IMR-90 (cell line): ENCODE measurements at regions not wholly inside any gene's neighbourhood (a gene's known extent, or its start where the extent isn't known, plus 50 kb on each side); places are given as distances from the start of the nearest gene placed in this dataset.

Experiments
- ATAC-seq: fragments of 200-7000 bp; cut with Tn5 transposase; 2 replicates; pipeline ENCODE4 v1.9.1; 2020; ENCODE audit warnings: low read depth, mild to moderate bottlenecking, moderate library complexity
- BruUV-seq: library from RNA; stranded (reverse); fragments of 400-500 nt; replicated peaks from 2 replicates; lab custom pipeline; 2021; lab: Mats Ljungman, UMichigan
- CTCF ChIA-PET: fragments of 300-600 bp; formaldehyde crosslinking; extraction: SDS; loops from one replicate; lab custom pipeline; 2021; ENCODE audit warnings: antibody characterized with exemption; lab: Yijun Ruan, JAX
- POLR2A ChIA-PET: fragments of 300-600 bp; sonication (Branson Sonifier 250); formaldehyde crosslinking; loops from one replicate; lab custom pipeline; 2022; ENCODE audit warnings: antibody characterized with exemption; ENCODE audit not compliant: unreplicated experiment; lab: Charles Lee
- DNase-seq: peaks from one replicate; pipeline ENCODE4 v3.0.0; 2013
- H2AFZ ChIP-seq: replicated peaks from 2 replicates; pipeline ENCODE3; 2013; ENCODE audit warnings: low read length, mild to moderate bottlenecking; ENCODE audit not compliant: poor library complexity
- H2AK5ac ChIP-seq: 2 replicates; pipeline ENCODE4 v1.6.1; 2013; ENCODE audit warnings: low read depth, low read length, inconsistent platforms
- H2AK9ac ChIP-seq: replicated peaks from 2 replicates; pipeline ENCODE3; 2013; ENCODE audit warnings: mild to moderate bottlenecking, low read depth, low read length, moderate library complexity; ENCODE audit not compliant: poor library complexity
- H2BK120ac ChIP-seq: 2 replicates; pipeline ENCODE4 v1.6.1; 2013; ENCODE audit warnings: low read depth, low read length, inconsistent platforms
- H2BK15ac ChIP-seq: 3 replicates; pipeline ENCODE4 v1.6.1; 2013; ENCODE audit warnings: low read depth, low read length, inconsistent platforms
- H2BK20ac ChIP-seq: 2 replicates; pipeline ENCODE4 v1.6.1; 2013; ENCODE audit warnings: low read depth, mild to moderate bottlenecking, inconsistent platforms, low read length, moderate library complexity
- H2BK5ac ChIP-seq: 2 replicates; pipeline ENCODE4 v1.6.1; 2013; ENCODE audit warnings: mild to moderate bottlenecking, low read depth, low read length, inconsistent platforms; ENCODE audit not compliant: poor library complexity, severe bottlenecking
- H3K14ac ChIP-seq: replicated peaks from 2 replicates; pipeline ENCODE4 v1.6.1; 2013; ENCODE audit warnings: low read depth, low read length, inconsistent platforms
- H3K18ac ChIP-seq: 2 replicates; pipeline ENCODE4 v1.6.1; 2013; ENCODE audit warnings: low read depth, low read length, control low read depth
- H3K23ac ChIP-seq: 2 replicates; pipeline ENCODE4 v1.6.1; 2013; ENCODE audit warnings: low read depth, low read length, inconsistent platforms
- H3K27ac ChIP-seq: 2 replicates; pipeline ENCODE4 v1.5.1; 2013; ENCODE audit warnings: mild to moderate bottlenecking, control low read depth, low read length; ENCODE audit not compliant: insufficient read depth
- H3K27me3 ChIP-seq: 2 replicates; pipeline ENCODE4 v1.6.1; 2013; ENCODE audit warnings: low read length; ENCODE audit not compliant: control insufficient read depth, insufficient read depth
- H3K36me3 ChIP-seq: 2 replicates; pipeline ENCODE4 v1.6.1; 2013; ENCODE audit warnings: low read length, mixed read lengths; ENCODE audit not compliant: control insufficient read depth, insufficient read depth
- H3K4ac ChIP-seq: 2 replicates; pipeline ENCODE4 v1.6.1; 2013; ENCODE audit warnings: low read depth, low read length, inconsistent platforms
- H3K4me1 ChIP-seq: 2 replicates; pipeline ENCODE4 v1.6.1; 2013; ENCODE audit warnings: low read length, mixed read lengths; ENCODE audit not compliant: control insufficient read depth, insufficient read depth
- H3K4me2 ChIP-seq: 2 replicates; pipeline ENCODE4 v1.6.1; 2013; ENCODE audit warnings: low read depth, mild to moderate bottlenecking, control low read depth, low read length, moderate library complexity
- H3K4me3 ChIP-seq: 2 replicates; pipeline ENCODE4 v1.5.1; 2013; ENCODE audit warnings: low read depth, mild to moderate bottlenecking, control low read depth, low read length, moderate library complexity; ENCODE audit not compliant: insufficient read depth
- H3K56ac ChIP-seq: 2 replicates; pipeline ENCODE4 v1.6.1; 2013; ENCODE audit warnings: low read length, inconsistent platforms; ENCODE audit not compliant: insufficient read depth; ENCODE audit errors: extremely low read depth
- H3K79me1 ChIP-seq, 2 experiments: 2 replicates each; pipeline ENCODE4 v1.6.1; 2013; ENCODE audit warnings: low read length in 2 of 2, inconsistent platforms in 1 of 2, low read depth in 1 of 2
- H3K9ac ChIP-seq: 2 replicates; pipeline ENCODE4 v1.6.1; 2013; ENCODE audit warnings: low read depth, low read length, control low read depth
- H3K9me1 ChIP-seq: 2 replicates; pipeline ENCODE4 v1.6.1; 2013; ENCODE audit warnings: low read length, inconsistent platforms; ENCODE audit not compliant: insufficient read depth
- H3K9me3 ChIP-seq: 2 replicates; pipeline ENCODE4 v1.6.1; 2013; ENCODE audit warnings: low read length; ENCODE audit not compliant: control insufficient read depth, insufficient read depth
- H4K20me1 ChIP-seq: 2 replicates; pipeline ENCODE4 v1.6.1; 2013; ENCODE audit warnings: low read length, inconsistent platforms; ENCODE audit not compliant: insufficient read depth
- H4K5ac ChIP-seq: 2 replicates; pipeline ENCODE4 v1.6.1; 2013; ENCODE audit warnings: mild to moderate bottlenecking, low read depth, low read length, control low read depth
- H4K8ac ChIP-seq, 2 experiments: 2 replicates each; pipeline ENCODE4 v1.6.1; 2013; ENCODE audit warnings: low read depth in 2 of 2, low read length in 2 of 2, control low read depth in 1 of 2, inconsistent platforms in 1 of 2
- H4K91ac ChIP-seq: 2 replicates; pipeline ENCODE4 v1.6.1; 2013; ENCODE audit warnings: low read depth, low read length, inconsistent platforms; ENCODE audit not compliant: insufficient read depth
- CEBPB ChIP-seq: IDR thresholded peaks from 2 replicates; pipeline ENCODE4 v1.6.1; 2012; ENCODE audit warnings: low read depth, low read length, improper control_type of control experiment
- CHD1 ChIP-seq: IDR thresholded peaks from 2 replicates; pipeline ENCODE4 v1.6.1; 2012; ENCODE audit warnings: low read depth, low read length, improper control_type of control experiment
- CTCF ChIP-seq: conservative IDR thresholded peaks from 2 replicates; pipeline ENCODE4 v1.5.1; 2012; ENCODE audit warnings: mild to moderate bottlenecking, low read depth, low read length, improper control_type of control experiment
- FOS ChIP-seq: fragments of 150-350 bp; IDR thresholded peaks from 2 replicates; pipeline ENCODE4 v1.6.1; 2016; ENCODE audit warnings: low read depth, low read length
- MAZ ChIP-seq: IDR thresholded peaks from 2 replicates; pipeline ENCODE4 v1.6.1; 2012; ENCODE audit warnings: low read depth, mild to moderate bottlenecking, low read length, improper control_type of control experiment, moderate library complexity, borderline replicate concordance
- MXI1 ChIP-seq: IDR thresholded peaks from 2 replicates; pipeline ENCODE4 v1.6.1; 2012; ENCODE audit warnings: low read depth, mild to moderate bottlenecking, low read length, moderate library complexity, borderline replicate concordance
- NFE2L2 ChIP-seq: fragments of 150-350 bp; IDR thresholded peaks from 2 replicates; pipeline ENCODE4 v1.6.1; 2016; ENCODE audit warnings: low read depth, mild to moderate bottlenecking, low read length
- POLR2A ChIP-seq: IDR thresholded peaks from 2 replicates; pipeline ENCODE4 v1.6.1; 2012; ENCODE audit warnings: mild to moderate bottlenecking, low read depth, low read length
- RAD21 ChIP-seq: IDR thresholded peaks from 2 replicates; pipeline ENCODE4 v1.6.1; 2012; ENCODE audit warnings: low read length, improper control_type of control experiment
- RCOR1 ChIP-seq: IDR thresholded peaks from 2 replicates; pipeline ENCODE4 v1.6.1; 2012; ENCODE audit warnings: mild to moderate bottlenecking, low read length, improper control_type of control experiment; ENCODE audit not compliant: insufficient replicate concordance
- RFX5 ChIP-seq: IDR thresholded peaks from 2 replicates; pipeline ENCODE4 v1.8.0; 2012; ENCODE audit warnings: low read depth, mild to moderate bottlenecking, low read length, moderate library complexity
- SMC3 ChIP-seq: fragments of 150-350 bp; IDR thresholded peaks from 2 replicates; pipeline ENCODE4 v1.6.1; 2016; ENCODE audit warnings: low read depth, mild to moderate bottlenecking, antibody characterized with exemption, low read length, moderate library complexity
- USF2 ChIP-seq: fragments of 150-350 bp; IDR thresholded peaks from 2 replicates; pipeline ENCODE4 v1.6.1; 2017; ENCODE audit warnings: mild to moderate bottlenecking, antibody characterized with exemption, low read length, low read depth
- WGBS, 2 experiments: methylation state at CpG; one replicate each; pipeline versions ENCODE4 v1.1.5 to v1.1.7; 2013; ENCODE audit warnings: missing lambda C conversion rate in 2 of 2; ENCODE audit not compliant: insufficient read length in 1 of 2; ENCODE audit errors: extremely low coverage in 2 of 2; 5-methylcytosine and 5-hydroxymethylcytosine counted together
- dilution Hi-C: fragments of 300-500 bp; cut with HindIII; formaldehyde crosslinking; loops from one replicate; pipeline ENCODE4 v1.14.3; 2018; ENCODE audit warnings: low sequenced_read_pairs; ENCODE audit not compliant: unreplicated experiment
- in situ Hi-C: fragments of 300-500 bp; cut with MboI; formaldehyde crosslinking; loops from 3 replicates; pipeline ENCODE4 v1.14.3; 2019; ENCODE audit warnings: low sequenced_read_pairs, inconsistent platforms, mixed read lengths
- intact Hi-C: fragments of 100-400 bp; cut with micrococcal nuclease; formaldehyde crosslinking; loops from 2 replicates; pipeline ENCODE4 v1.10.0; 2022

- Histone ChIP-seq H2BK15ac (no peak overlapping the region), H3K9me1 (no peaks in the 10 kb centered on the region), H3K4me2 (no peak overlapping the region), H3K4ac (no peak overlapping the region), H4K20me1 (no peaks in the 10 kb centered on the region), H3K36me3 (no peaks in the 10 kb centered on the region), H3K18ac (no peak overlapping the region), H2AFZ (no peak overlapping the region), H3K4me3 (no peak overlapping the region), H3K9me3 (no peaks in the 10 kb centered on the region), H3K27me3 (no peaks in the 10 kb centered on the region), H4K8ac (no peak overlapping the region), H3K23ac (no peak overlapping the region), H3K56ac (no peak overlapping the region), H2BK5ac (no peak overlapping the region), H2AK9ac (no peak overlapping the region), H3K4me1 (no peaks in the 10 kb centered on the region), H2BK120ac (no peak overlapping the region), H3K9ac (no peak overlapping the region), H3K79me1 (no peaks in the 10 kb centered on the region), H2BK20ac (no peak overlapping the region), H4K5ac (no peak overlapping the region), H2AK5ac (no peak overlapping the region), H4K91ac (no peak overlapping the region), H3K27ac (no peak overlapping the region), H3K14ac (no peak overlapping the region)
- BruUV-seq: no TSS peak
- no peak for ATAC-seq
- ChIA-PET POLR2A (no interaction called here), CTCF (no interaction called here)
- WGBS, 2 experiments: no CpG with 5 or more reads among the region's 2 CpGs
- no peak for DNase-seq
- TF ChIP-seq FOS (no peak), MAZ (no peak), CHD1 (no peak), RFX5 (no peak), SMC3 (no peak), MXI1 (no peak), RAD21 (no peak), RCOR1 (no peak), POLR2A (no peak), USF2 (no peak), NFE2L2 (no peak), CTCF (no peak), CEBPB (no peak)
- in situ Hi-C loops (no loop called here), dilution Hi-C loops (no loop called here), intact Hi-C loops (no loop called here)
These were observed 62.5 kb upstream of the PALS2 start for GRCh38 chr7:24510759-24511158.
